WTC11 (cell line): ENCODE measurements at regions not wholly inside any gene's neighbourhood (a gene's known extent, or its start where the extent isn't known, plus 50 kb on each side); places are given as distances from the start of the nearest gene placed in this dataset.

ENCODE experiments used
- ATAC-seq: fragments of 200-7000 bp; cut with Tn5 transposase; 2 replicates; pipeline ENCODE4 v1.10.0; 2021; ENCODE audit warnings: mild to moderate bottlenecking, moderate library complexity
- CTCF ChIA-PET: fragments of 300-600 bp; sonication (Branson Sonifier 250); formaldehyde crosslinking; loops from one replicate; lab custom pipeline; 2021; ENCODE audit warnings: antibody characterized with exemption; lab: Charles Lee
- POLR2A ChIA-PET: fragments of 350-600 bp; sonication (Branson Sonifier 250); formaldehyde crosslinking; loops from one replicate; lab custom pipeline; 2021; ENCODE audit warnings: antibody characterized with exemption; lab: Charles Lee
- DNase-seq: peaks from one replicate; pipeline ENCODE4 v3.0.0; 2021; ENCODE audit warnings: low spot score
- H3K27ac Mint-ChIP-seq: 2 replicates; pipeline ENCODE4 v1.8.0; 2021; ENCODE audit warnings: mixed read lengths
- H3K27me3 Mint-ChIP-seq: 2 replicates; pipeline ENCODE4 v1.8.0; 2021; ENCODE audit warnings: low read depth, mild to moderate bottlenecking, moderate library complexity, mixed read lengths
- H3K36me3 Mint-ChIP-seq: 2 replicates; pipeline ENCODE4 v1.8.0; 2021; ENCODE audit warnings: mixed read lengths
- H3K4me1 Mint-ChIP-seq: 2 replicates; pipeline ENCODE4 v1.8.0; 2022; ENCODE audit warnings: mixed read lengths
- H3K4me3 Mint-ChIP-seq: 2 replicates; pipeline ENCODE4 v1.8.0; 2021; ENCODE audit warnings: mild to moderate bottlenecking, moderate library complexity, mixed read lengths
- H3K9me3 Mint-ChIP-seq: 2 replicates; pipeline ENCODE4 v1.8.0; 2021; ENCODE audit warnings: mixed read lengths
- AR ChIP-seq: fragments of 250-450 bp; sonication (Bioruptor Pico); IDR thresholded peaks from 2 replicates; pipeline ENCODE4 v1.9.0; 2021; ENCODE audit warnings: mild to moderate bottlenecking
- ATF2 ChIP-seq: sonication (generic); formaldehyde crosslinking; IDR thresholded peaks from 2 replicates; pipeline ENCODE4 v1.8.1; 2022; ENCODE audit warnings: low read depth, missing genetic modification reagents, borderline replicate concordance
- ERG ChIP-seq: fragments of 250-450 bp; sonication (Bioruptor Pico); IDR thresholded peaks from 2 replicates; pipeline ENCODE4 v1.8.0; 2021; ENCODE audit warnings: mild to moderate bottlenecking
- FOXP1 ChIP-seq: sonication (generic); formaldehyde crosslinking; IDR thresholded peaks from 2 replicates; pipeline ENCODE4 v1.8.0; 2022; ENCODE audit warnings: missing genetic modification reagents, mild to moderate bottlenecking, moderate library complexity, borderline replicate concordance
- KAT7 ChIP-seq: sonication (generic); formaldehyde crosslinking; IDR thresholded peaks from 2 replicates; pipeline ENCODE4 v1.8.1; 2023; ENCODE audit warnings: missing genetic modification reagents, mild to moderate bottlenecking, borderline replicate concordance
- NFATC4 ChIP-seq: fragments of 250-450 bp; sonication (Bioruptor Pico); IDR thresholded peaks from 2 replicates; pipeline ENCODE4 v1.9.0; 2021; ENCODE audit warnings: mild to moderate bottlenecking
- PRRX2 ChIP-seq: fragments of 250-450 bp; sonication (Bioruptor Pico); IDR thresholded peaks from 2 replicates; pipeline ENCODE4 v1.8.0; 2021; ENCODE audit warnings: mild to moderate bottlenecking
- RORB ChIP-seq: fragments of 250-450 bp; sonication (Bioruptor Pico); IDR thresholded peaks from 2 replicates; pipeline ENCODE4 v1.9.0; 2021; ENCODE audit warnings: mild to moderate bottlenecking
- TCF7 ChIP-seq: sonication (generic); formaldehyde crosslinking; IDR thresholded peaks from 2 replicates; pipeline ENCODE4 v1.8.0; 2022; ENCODE audit warnings: mild to moderate bottlenecking, low read depth, missing genetic modification reagents, moderate library complexity
- ZNF138 ChIP-seq: sonication (generic); formaldehyde crosslinking; conservative IDR thresholded peaks from 2 replicates; pipeline ENCODE4 v1.8.1; 2022; ENCODE audit warnings: mild to moderate bottlenecking, moderate library complexity, missing genetic modification reagents
- ZNF219 ChIP-seq: sonication (generic); formaldehyde crosslinking; IDR thresholded peaks from 2 replicates; pipeline ENCODE4 v1.8.0; 2023; ENCODE audit warnings: missing genetic modification reagents, mild to moderate bottlenecking, borderline replicate concordance
- ZNF263 ChIP-seq: sonication (generic); formaldehyde crosslinking; IDR thresholded peaks from 2 replicates; pipeline ENCODE4 v1.8.1; 2022; ENCODE audit warnings: low read depth, mild to moderate bottlenecking, moderate library complexity, missing genetic modification reagents
- ZNF317 ChIP-seq: sonication (generic); formaldehyde crosslinking; IDR thresholded peaks from 2 replicates; pipeline ENCODE4 v1.8.1; 2023; ENCODE audit warnings: low read depth, mild to moderate bottlenecking, moderate library complexity, missing genetic modification reagents, borderline replicate concordance
- ZNF423 ChIP-seq: fragments of 250-450 bp; sonication (Bioruptor Pico); IDR thresholded peaks from 2 replicates; pipeline ENCODE4 v2.1.2; 2022; ENCODE audit warnings: mild to moderate bottlenecking, moderate library complexity
- TF ChIP-seq, protein P1 (sequence below): sonication (generic); formaldehyde crosslinking; IDR thresholded peaks from 2 replicates; pipeline ENCODE4 v1.8.1; 2023; ENCODE audit warnings: mild to moderate bottlenecking, missing genetic modification reagents, borderline replicate concordance
- TF ChIP-seq, protein P2 (sequence below): fragments of 250-450 bp; sonication (Bioruptor Pico); IDR thresholded peaks from 2 replicates; pipeline ENCODE4 v1.9.0; 2021; ENCODE audit warnings: mild to moderate bottlenecking, borderline replicate concordance
- TF ChIP-seq, protein P3 (sequence below): sonication (generic); formaldehyde crosslinking; IDR thresholded peaks from 2 replicates; pipeline ENCODE4 v1.8.1; 2023; ENCODE audit warnings: mild to moderate bottlenecking, moderate library complexity, missing genetic modification reagents
- TF ChIP-seq, protein P4 (sequence below): sonication (generic); formaldehyde crosslinking; conservative IDR thresholded peaks from 2 replicates; pipeline ENCODE4 v1.8.1; 2022; ENCODE audit warnings: mild to moderate bottlenecking, missing genetic modification reagents

GRCh38 chr14:105745433-105746123 is 219.2 kb downstream of the TMEM121 start:
- H3K4me3 Mint-ChIP-seq = no peak overlapping the region
- POLR2A ChIA-PET = interaction anchor here (1.0 kb wide), 1 partner anchor 14 kb away, joined by 3 read pairs; no protein-coding TSS in a partner anchor
- peaks cover 7% of the 10 kb centered on the region for H3K27me3 Mint-ChIP-seq
- peaks cover 41% of the 10 kb centered on the region for H3K36me3 Mint-ChIP-seq
- H3K27ac Mint-ChIP-seq = no peak overlapping the region
- DNase-seq (no peak), ATAC-seq (no peak)
- peaks cover 16% of the 10 kb centered on the region for H3K9me3 Mint-ChIP-seq
- no peaks in the 10 kb centered on the region for H3K4me1 Mint-ChIP-seq
- CTCF ChIA-PET = no interaction called here
- TF ChIP-seq ZNF263 (CRISPR knock-in tag) (no peak), ERG (CRISPR knock-in tag) (no peak), TCF7 (CRISPR knock-in tag) (no peak), ZNF138 (CRISPR knock-in tag) (no peak), RORB (CRISPR knock-in tag) (no peak), ZNF317 (CRISPR knock-in tag) (no peak), PRRX2 (CRISPR knock-in tag) (no peak), ATF2 (CRISPR knock-in tag) (no peak), ZNF423 (CRISPR knock-in tag) (no peak), FOXP1 (no peak), AR (CRISPR knock-in tag) (no peak), KAT7 (CRISPR knock-in tag) (no peak), ZNF219 (CRISPR knock-in tag) (no peak), NFATC4 (CRISPR knock-in tag) (no peak)
- TF ChIP-seq, protein P1, sequence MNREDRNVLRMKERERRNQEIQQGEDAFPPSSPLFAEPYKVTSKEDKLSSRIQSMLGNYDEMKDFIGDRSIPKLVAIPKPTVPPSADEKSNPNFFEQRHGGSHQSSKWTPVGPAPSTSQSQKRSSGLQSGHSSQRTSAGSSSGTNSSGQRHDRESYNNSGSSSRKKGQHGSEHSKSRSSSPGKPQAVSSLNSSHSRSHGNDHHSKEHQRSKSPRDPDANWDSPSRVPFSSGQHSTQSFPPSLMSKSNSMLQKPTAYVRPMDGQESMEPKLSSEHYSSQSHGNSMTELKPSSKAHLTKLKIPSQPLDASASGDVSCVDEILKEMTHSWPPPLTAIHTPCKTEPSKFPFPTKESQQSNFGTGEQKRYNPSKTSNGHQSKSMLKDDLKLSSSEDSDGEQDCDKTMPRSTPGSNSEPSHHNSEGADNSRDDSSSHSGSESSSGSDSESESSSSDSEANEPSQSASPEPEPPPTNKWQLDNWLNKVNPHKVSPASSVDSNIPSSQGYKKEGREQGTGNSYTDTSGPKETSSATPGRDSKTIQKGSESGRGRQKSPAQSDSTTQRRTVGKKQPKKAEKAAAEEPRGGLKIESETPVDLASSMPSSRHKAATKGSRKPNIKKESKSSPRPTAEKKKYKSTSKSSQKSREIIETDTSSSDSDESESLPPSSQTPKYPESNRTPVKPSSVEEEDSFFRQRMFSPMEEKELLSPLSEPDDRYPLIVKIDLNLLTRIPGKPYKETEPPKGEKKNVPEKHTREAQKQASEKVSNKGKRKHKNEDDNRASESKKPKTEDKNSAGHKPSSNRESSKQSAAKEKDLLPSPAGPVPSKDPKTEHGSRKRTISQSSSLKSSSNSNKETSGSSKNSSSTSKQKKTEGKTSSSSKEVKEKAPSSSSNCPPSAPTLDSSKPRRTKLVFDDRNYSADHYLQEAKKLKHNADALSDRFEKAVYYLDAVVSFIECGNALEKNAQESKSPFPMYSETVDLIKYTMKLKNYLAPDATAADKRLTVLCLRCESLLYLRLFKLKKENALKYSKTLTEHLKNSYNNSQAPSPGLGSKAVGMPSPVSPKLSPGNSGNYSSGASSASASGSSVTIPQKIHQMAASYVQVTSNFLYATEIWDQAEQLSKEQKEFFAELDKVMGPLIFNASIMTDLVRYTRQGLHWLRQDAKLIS = no peak
- TF ChIP-seq, protein P2, sequence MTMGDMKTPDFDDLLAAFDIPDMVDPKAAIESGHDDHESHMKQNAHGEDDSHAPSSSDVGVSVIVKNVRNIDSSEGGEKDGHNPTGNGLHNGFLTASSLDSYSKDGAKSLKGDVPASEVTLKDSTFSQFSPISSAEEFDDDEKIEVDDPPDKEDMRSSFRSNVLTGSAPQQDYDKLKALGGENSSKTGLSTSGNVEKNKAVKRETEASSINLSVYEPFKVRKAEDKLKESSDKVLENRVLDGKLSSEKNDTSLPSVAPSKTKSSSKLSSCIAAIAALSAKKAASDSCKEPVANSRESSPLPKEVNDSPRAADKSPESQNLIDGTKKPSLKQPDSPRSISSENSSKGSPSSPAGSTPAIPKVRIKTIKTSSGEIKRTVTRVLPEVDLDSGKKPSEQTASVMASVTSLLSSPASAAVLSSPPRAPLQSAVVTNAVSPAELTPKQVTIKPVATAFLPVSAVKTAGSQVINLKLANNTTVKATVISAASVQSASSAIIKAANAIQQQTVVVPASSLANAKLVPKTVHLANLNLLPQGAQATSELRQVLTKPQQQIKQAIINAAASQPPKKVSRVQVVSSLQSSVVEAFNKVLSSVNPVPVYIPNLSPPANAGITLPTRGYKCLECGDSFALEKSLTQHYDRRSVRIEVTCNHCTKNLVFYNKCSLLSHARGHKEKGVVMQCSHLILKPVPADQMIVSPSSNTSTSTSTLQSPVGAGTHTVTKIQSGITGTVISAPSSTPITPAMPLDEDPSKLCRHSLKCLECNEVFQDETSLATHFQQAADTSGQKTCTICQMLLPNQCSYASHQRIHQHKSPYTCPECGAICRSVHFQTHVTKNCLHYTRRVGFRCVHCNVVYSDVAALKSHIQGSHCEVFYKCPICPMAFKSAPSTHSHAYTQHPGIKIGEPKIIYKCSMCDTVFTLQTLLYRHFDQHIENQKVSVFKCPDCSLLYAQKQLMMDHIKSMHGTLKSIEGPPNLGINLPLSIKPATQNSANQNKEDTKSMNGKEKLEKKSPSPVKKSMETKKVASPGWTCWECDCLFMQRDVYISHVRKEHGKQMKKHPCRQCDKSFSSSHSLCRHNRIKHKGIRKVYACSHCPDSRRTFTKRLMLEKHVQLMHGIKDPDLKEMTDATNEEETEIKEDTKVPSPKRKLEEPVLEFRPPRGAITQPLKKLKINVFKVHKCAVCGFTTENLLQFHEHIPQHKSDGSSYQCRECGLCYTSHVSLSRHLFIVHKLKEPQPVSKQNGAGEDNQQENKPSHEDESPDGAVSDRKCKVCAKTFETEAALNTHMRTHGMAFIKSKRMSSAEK = no peak
- TF ChIP-seq, protein P3, sequence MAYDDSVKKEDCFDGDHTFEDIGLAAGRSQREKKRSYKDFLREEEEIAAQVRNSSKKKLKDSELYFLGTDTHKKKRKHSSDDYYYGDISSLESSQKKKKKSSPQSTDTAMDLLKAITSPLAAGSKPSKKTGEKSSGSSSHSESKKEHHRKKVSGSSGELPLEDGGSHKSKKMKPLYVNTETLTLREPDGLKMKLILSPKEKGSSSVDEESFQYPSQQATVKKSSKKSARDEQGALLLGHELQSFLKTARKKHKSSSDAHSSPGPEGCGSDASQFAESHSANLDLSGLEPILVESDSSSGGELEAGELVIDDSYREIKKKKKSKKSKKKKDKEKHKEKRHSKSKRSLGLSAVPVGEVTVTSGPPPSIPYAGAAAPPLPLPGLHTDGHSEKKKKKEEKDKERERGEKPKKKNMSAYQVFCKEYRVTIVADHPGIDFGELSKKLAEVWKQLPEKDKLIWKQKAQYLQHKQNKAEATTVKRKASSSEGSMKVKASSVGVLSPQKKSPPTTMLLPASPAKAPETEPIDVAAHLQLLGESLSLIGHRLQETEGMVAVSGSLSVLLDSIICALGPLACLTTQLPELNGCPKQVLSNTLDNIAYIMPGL = no peak
- TF ChIP-seq, protein P4, sequence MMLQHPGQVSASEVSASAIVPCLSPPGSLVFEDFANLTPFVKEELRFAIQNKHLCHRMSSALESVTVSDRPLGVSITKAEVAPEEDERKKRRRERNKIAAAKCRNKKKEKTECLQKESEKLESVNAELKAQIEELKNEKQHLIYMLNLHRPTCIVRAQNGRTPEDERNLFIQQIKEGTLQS (CRISPR knock-in tag) = no peak
